ENCODE measurements at regions not wholly inside any gene's neighbourhood (a gene's known extent, or its start where the extent isn't known, plus 50 kb on each side); places are given as distances from the start of the nearest gene placed in this dataset.

DNA sequence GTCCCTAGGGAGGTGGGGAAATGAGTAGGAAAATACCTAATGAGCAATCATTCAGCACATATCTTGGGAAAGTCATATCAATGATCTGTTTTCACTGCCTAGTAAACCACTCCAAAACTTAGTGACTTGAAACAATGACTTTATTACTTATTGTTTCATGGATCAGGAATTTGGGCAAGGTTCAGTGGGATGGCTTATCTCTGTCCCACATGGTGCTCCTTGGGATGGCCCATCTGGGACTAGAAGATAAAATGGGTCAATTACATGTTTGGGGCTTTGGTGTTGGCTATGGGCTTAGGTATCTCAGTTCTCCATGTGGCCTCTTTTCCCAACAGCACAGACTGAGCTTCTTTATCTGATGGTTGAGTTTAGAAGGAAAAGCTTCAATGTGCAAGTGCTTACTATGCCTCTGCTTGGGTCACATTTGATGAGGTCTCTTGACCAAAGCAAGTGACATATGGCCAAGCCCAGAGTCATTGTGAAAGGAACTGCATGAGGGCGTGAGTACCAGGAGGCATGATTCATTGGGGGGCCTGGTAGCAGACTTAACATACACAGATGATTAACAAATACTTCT lies 218.1 kb upstream of the TNP1 start:
- no peaks in the 10 kb centered on the region for H3K27me3 Mint-ChIP-seq
- no peak for ATAC-seq
- H3K4me3 Mint-ChIP-seq, result no peak overlapping the region
- H3K9me3 ChIP-seq (ENCODE audit: control insufficient read depth, low read length, poor library complexity, severe bottlenecking), result no peaks in the 10 kb centered on the region
- no peaks in the 10 kb centered on the region for H3K36me3 Mint-ChIP-seq (ENCODE audit: low read depth)
- DNase-seq, result no peak
- no peak overlapping the region for H3K27ac Mint-ChIP-seq
- H3K4me1 Mint-ChIP-seq, result no peaks in the 10 kb centered on the region

DNA sequence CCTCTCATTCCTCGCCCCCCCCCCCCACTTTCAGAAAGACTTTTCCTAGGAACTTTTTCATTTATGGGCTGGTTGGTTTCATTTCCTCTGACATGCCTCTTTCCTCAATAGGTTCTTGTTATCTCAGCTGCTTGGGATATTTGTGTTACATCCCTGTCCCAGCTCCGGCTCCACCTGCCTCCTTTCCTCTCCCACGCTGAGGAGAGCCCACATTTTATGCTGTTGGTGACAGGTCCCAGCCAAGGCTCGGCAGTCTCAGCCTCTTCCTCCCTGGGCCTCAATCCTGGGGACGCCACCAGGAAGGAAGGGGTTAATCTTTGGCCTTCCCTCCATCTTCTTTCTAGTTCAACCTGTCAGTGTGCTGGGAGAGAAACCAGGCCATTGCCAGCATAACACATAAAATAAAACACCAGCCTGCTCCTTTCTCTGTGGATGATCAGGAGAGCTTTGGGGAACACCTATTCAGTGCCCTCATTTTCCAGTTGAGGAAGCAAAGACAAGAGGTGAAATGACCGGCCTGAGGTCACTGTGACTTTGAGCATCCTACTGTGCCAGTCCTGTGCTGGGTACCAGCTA lies 216.9 kb upstream of the TNP1 start:
- DNase-seq (no peak), ATAC-seq (no peak)
- Mint-ChIP-seq H3K27ac (no peak overlapping the region), H3K36me3 (ENCODE audit: low read depth) (no peaks in the 10 kb centered on the region), H3K4me1 (no peaks in the 10 kb centered on the region), H3K4me3 (no peak overlapping the region), H3K27me3 (no peaks in the 10 kb centered on the region)
- no peaks in the 10 kb centered on the region for H3K9me3 ChIP-seq (ENCODE audit: control insufficient read depth, low read length, poor library complexity, severe bottlenecking)

GRCh38 chr2:217076058-217076435 lies 216.2 kb upstream of the TNP1 start:
- H3K9me3 ChIP-seq (ENCODE audit: control insufficient read depth, low read length, poor library complexity, severe bottlenecking), result no peaks in the 10 kb centered on the region
- ATAC-seq, result no peak
- H3K4me3 Mint-ChIP-seq, result no peak overlapping the region
- H3K4me1 Mint-ChIP-seq, result no peaks in the 10 kb centered on the region
- H3K27ac Mint-ChIP-seq, result no peak overlapping the region
- no peaks in the 10 kb centered on the region for H3K27me3 Mint-ChIP-seq
- H3K36me3 Mint-ChIP-seq (ENCODE audit: low read depth), result no peaks in the 10 kb centered on the region
- DNase-seq, result no peak

DNA sequence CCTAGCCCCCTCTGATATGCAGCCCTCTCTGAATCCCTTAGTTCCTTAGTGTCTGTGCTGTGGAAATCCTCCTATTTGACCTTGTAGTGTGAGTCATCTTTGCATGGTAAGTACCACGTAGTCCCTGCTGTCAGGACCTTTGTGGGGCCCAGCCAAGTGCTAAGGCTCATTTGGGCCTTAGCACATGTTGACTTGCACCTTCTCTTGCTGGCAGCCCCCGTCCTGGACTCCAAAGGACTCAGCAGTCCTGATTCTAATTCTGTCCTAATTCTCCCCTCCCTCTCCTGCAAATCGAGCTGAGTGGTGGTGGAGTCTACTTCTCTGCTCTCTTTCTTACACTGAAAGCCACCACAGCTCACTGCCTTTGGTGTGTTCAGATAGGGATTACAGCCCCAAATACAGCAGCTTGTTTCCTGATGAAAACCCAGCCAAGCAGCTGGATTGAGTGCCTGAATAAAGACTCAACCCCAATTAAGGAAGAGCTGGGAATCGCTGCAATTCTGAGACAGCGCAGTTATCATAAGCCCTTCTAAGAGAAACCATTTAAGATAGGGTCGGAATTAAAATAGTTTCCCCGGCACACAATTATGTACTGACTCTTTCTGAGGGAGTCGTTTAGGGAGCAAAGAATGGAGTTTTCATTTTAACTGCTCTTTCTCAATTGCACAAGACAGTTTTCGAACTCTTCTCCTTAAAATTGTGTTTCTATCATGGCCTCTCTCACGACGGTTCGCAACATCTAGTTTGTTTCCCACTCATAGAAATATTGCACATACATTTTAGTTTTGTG lies 215.6 kb upstream of the TNP1 start:
- H3K9me3 ChIP-seq (ENCODE audit: control insufficient read depth, low read length, poor library complexity, severe bottlenecking), result no peaks in the 10 kb centered on the region
- ATAC-seq (no peak), DNase-seq (no peak)
- no peaks in the 10 kb centered on the region for H3K27me3 Mint-ChIP-seq
- no peaks in the 10 kb centered on the region for H3K36me3 Mint-ChIP-seq (ENCODE audit: low read depth)
- H3K27ac Mint-ChIP-seq, result no peak overlapping the region
- no peak overlapping the region for H3K4me3 Mint-ChIP-seq
- H3K4me1 Mint-ChIP-seq, result no peaks in the 10 kb centered on the region

- no peak for ATAC-seq
Measured at GRCh38 chr2:217074576-217075255, 214.9 kb upstream of the TNP1 start.

DNA sequence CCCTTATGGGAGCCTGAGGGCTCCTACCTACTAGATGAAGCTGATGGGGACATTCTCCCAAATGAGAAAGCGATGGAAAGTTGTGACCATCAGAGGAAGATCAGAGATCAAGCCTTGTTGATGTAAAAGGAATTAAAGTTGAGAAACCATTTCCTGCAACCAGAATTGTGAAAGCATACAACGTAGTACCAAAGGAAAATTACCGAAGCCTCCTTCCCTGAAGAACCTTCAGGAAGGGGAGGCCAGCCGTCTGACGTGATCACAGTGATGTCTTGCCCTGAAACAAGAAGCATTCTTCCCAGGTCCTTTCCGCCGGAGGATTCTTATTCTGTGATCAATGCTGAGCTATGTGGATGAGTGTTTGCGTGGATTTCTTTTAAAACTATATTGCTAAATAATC lies 211.6 kb upstream of the TNP1 start:
- no peaks in the 10 kb centered on the region for H3K27me3 Mint-ChIP-seq
- DNase-seq, result no peak
- H3K4me3 Mint-ChIP-seq, result no peak overlapping the region
- no peaks in the 10 kb centered on the region for H3K36me3 Mint-ChIP-seq (ENCODE audit: low read depth)
- no peak overlapping the region for H3K27ac Mint-ChIP-seq
- H3K9me3 ChIP-seq (ENCODE audit: control insufficient read depth, low read length, poor library complexity, severe bottlenecking), result no peaks in the 10 kb centered on the region
- no peak for ATAC-seq
- H3K4me1 Mint-ChIP-seq, result no peaks in the 10 kb centered on the region

More at GRCh38 chr2:217074576-217075255, 214.9 kb upstream of the TNP1 start:
- no peaks in the 10 kb centered on the region for H3K9me3 ChIP-seq (ENCODE audit: control insufficient read depth, low read length, poor library complexity, severe bottlenecking)
- H3K27me3 Mint-ChIP-seq, result no peaks in the 10 kb centered on the region
- H3K27ac Mint-ChIP-seq, result no peak overlapping the region
- H3K4me1 Mint-ChIP-seq, result no peaks in the 10 kb centered on the region
- no peak for DNase-seq
- no peaks in the 10 kb centered on the region for H3K36me3 Mint-ChIP-seq (ENCODE audit: low read depth)
- H3K4me3 Mint-ChIP-seq, result no peak overlapping the region

- H3K9me3 ChIP-seq (ENCODE audit: control insufficient read depth, low read length, poor library complexity, severe bottlenecking), result no peaks in the 10 kb centered on the region
- H3K4me3 Mint-ChIP-seq, result no peak overlapping the region
- H3K27ac Mint-ChIP-seq, result no peak overlapping the region
- no peaks in the 10 kb centered on the region for H3K4me1 Mint-ChIP-seq
- DNase-seq (no peak), ATAC-seq (no peak)
- no peaks in the 10 kb centered on the region for H3K27me3 Mint-ChIP-seq
- no peaks in the 10 kb centered on the region for H3K36me3 Mint-ChIP-seq (ENCODE audit: low read depth)
Measured at GRCh38 chr2:217070611-217071010, 210.7 kb upstream of the TNP1 start.

DNA sequence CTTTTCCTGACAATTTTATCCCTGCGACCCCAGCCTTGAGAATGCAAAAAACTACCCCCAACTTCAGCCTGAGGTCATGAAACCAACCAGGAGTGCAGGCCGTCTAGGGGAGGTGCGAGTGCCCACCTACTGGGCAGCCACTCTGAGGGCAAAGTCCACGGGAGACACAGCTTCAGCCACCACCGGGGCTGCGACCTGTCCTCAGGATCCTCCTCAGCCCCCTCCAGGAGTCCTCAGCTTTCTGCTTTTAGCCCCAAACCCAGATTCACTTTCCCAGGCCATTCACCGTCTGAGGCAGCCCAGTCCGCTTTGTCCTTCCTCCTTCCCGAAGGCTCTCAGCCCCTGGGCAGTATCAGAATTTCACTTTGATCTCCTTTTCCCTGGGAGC lies 210.2 kb upstream of the TNP1 start:
- DNase-seq, result no peak
- no peak for ATAC-seq
- no peaks in the 10 kb centered on the region for H3K27me3 Mint-ChIP-seq
- no peaks in the 10 kb centered on the region for H3K4me1 Mint-ChIP-seq
- H3K36me3 Mint-ChIP-seq (ENCODE audit: low read depth), result no peaks in the 10 kb centered on the region
- no peaks in the 10 kb centered on the region for H3K9me3 ChIP-seq (ENCODE audit: control insufficient read depth, low read length, poor library complexity, severe bottlenecking)
- H3K4me3 Mint-ChIP-seq, result no peak overlapping the region
- no peak overlapping the region for H3K27ac Mint-ChIP-seq

DNA sequence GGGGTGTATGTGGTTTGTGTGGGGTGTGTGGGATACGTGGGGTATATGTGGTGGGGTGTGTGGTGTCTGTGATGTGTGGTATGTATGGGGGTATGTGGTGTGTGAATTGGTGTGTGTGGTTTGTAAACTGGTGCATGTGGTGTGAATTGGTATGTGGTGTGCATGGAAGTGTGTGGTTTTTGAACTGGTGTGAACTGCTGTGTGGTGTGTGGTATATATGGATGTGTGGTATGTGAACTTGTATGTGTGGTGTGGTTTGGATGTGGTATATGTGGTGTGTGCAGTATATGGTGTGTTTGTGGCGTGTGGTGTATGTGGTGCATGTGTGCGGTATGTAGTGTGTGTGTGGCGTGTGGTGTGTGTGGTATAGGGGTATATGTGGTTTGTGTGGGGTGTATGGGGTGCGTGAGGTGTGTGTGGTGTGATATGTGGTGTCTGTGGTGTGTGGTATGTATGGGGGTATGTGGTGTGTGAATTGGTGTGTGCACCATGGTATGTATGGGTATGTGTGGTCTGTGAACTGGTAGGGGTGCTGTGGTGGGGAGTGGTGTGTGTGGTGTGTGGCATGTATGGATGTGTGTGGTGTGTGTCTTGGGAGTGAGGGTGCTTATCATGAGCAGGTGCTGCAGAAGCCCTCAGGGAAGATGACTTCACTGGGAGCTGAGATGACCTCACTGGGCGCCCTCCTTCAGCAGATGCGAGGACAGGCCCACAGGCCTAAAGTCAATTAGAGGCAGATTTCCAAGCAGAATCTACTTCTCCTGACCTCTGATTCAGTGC lies 209.6 kb upstream of the TNP1 start:
- DNase-seq (no peak), ATAC-seq (no peak)
- H3K9me3 ChIP-seq (ENCODE audit: control insufficient read depth, low read length, poor library complexity, severe bottlenecking), result no peaks in the 10 kb centered on the region
- Mint-ChIP-seq H3K4me3 (no peak overlapping the region), H3K36me3 (ENCODE audit: low read depth) (no peaks in the 10 kb centered on the region), H3K4me1 (no peaks in the 10 kb centered on the region), H3K27me3 (no peaks in the 10 kb centered on the region), H3K27ac (no peak overlapping the region)

- no peak overlapping the region for H3K27ac Mint-ChIP-seq
- DNase-seq (no peak), ATAC-seq (no peak)
- no peaks in the 10 kb centered on the region for H3K9me3 ChIP-seq (ENCODE audit: control insufficient read depth, low read length, poor library complexity, severe bottlenecking)
- H3K36me3 Mint-ChIP-seq (ENCODE audit: low read depth), result no peaks in the 10 kb centered on the region
- no peaks in the 10 kb centered on the region for H3K27me3 Mint-ChIP-seq
- H3K4me1 Mint-ChIP-seq, result no peaks in the 10 kb centered on the region
- no peak overlapping the region for H3K4me3 Mint-ChIP-seq
Measured at GRCh38 chr2:217068677-217069250, 208.9 kb upstream of the TNP1 start.

- Mint-ChIP-seq H3K4me3 (no peak overlapping the region), H3K27me3 (peaks cover 9% of the 10 kb centered on the region), H3K4me1 (no peaks in the 10 kb centered on the region), H3K36me3 (ENCODE audit: low read depth) (no peaks in the 10 kb centered on the region), H3K27ac (no peak overlapping the region)
- H3K9me3 ChIP-seq (ENCODE audit: control insufficient read depth, low read length, poor library complexity, severe bottlenecking), result no peaks in the 10 kb centered on the region
- ATAC-seq (no peak), DNase-seq (no peak)
Measured at GRCh38 chr2:217067787-217068186, 207.9 kb upstream of the TNP1 start.

- Mint-ChIP-seq H3K27ac (no peak overlapping the region), H3K36me3 (ENCODE audit: low read depth) (no peaks in the 10 kb centered on the region), H3K4me1 (no peaks in the 10 kb centered on the region), H3K4me3 (no peak overlapping the region), H3K27me3 (peaks cover 12% of the 10 kb centered on the region)
- DNase-seq (no peak), ATAC-seq (no peak)
- H3K9me3 ChIP-seq (ENCODE audit: control insufficient read depth, low read length, poor library complexity, severe bottlenecking), result no peaks in the 10 kb centered on the region
Measured at GRCh38 chr2:217066510-217067270, 206.8 kb upstream of the TNP1 start.
